ENCODE measurements at regions not wholly inside any gene's neighbourhood (a gene's known extent, or its start where the extent isn't known, plus 50 kb on each side); places are given as distances from the start of the nearest gene placed in this dataset.

- no peak for TF ChIP-seq CTCF (IDR thresholded peaks at IDR 0.05; ENCODE audit: low read depth, low read length)
- no peak for TF ChIP-seq POLR2A (IDR thresholded peaks at IDR 0.05; ENCODE audit: extremely low read depth, insufficient read length)
Observed at GRCh38 chr10:4354382-4354812, 471.6 kb upstream of the AKR1E2 start.

Measured in NB4 (cell line).